ENCODE measurements at regions not wholly inside any gene's neighbourhood (a gene's known extent, or its start where the extent isn't known, plus 50 kb on each side); places are given as distances from the start of the nearest gene placed in this dataset.
"Not testable (repeated sequence)": the region's sequence is repeated elsewhere in the genome, so short reads cannot be mapped to it uniquely, and the experiment has no call there.

GRCh38 chr7:46590918-46591905, 670.1 kb upstream of the IGFBP3 start:
- not testable (repeated sequence) for TF ChIP-seq CTCF, POLR2A (IDR thresholded peaks at IDR 0.05)
